Naive thymus-derived CD8-positive, alpha-beta T cell (primary cell): ENCODE measurements at regions not wholly inside any gene's neighbourhood (a gene's known extent, or its start where the extent isn't known, plus 50 kb on each side); places are given as distances from the start of the nearest gene placed in this dataset. TPM values are rescaled to one million over a fixed set of nuclear protein-coding genes. Genes with fewer than 3 reads are reported as not detected.
"Not testable (repeated sequence)": the region's sequence is repeated elsewhere in the genome, so short reads cannot be mapped to it uniquely, and the experiment has no call there.

Experiments
- ATAC-seq, 2 donors: fragments of 150-1000 bp; cut with Tn5 transposase in 1 of 2; sonication (Bioruptor Pico), chemical (Tn5 transposase) in 1 of 2; 1 replicate in 1 of 2; 2 replicates in 1 of 2; pipeline ENCODE4 v1.10.0; 2021; ENCODE audit warnings: mild to moderate bottlenecking in 2 of 2, moderate library complexity in 2 of 2
- POLR2A ChIA-PET: fragments of 350-600 bp; sonication (Branson Sonifier 250); formaldehyde crosslinking; loops from one replicate; lab custom pipeline; 2021; ENCODE audit warnings: antibody characterized with exemption; lab: Charles Lee
- DNase-seq, 10 donors: peaks; one replicate each; pipeline versions ENCODE4 v3.0.0 to v3.0.0-alpha.2; 2020 to 2022
- H3K27ac Mint-ChIP-seq, 10 donors: one replicate each; pipeline ENCODE4 v1.8.0; 2020 to 2022; ENCODE audit warnings: mild to moderate bottlenecking in 10 of 10, mixed read lengths in 10 of 10, moderate library complexity in 4 of 10, inconsistent platforms in 1 of 10
- H3K27me3 Mint-ChIP-seq, 5 donors: one replicate each; pipeline ENCODE4 v1.8.0; 2021 to 2022; ENCODE audit warnings: mixed read lengths in 5 of 5
- H3K36me3 Mint-ChIP-seq, 3 donors: one replicate each; pipeline ENCODE4 v1.8.0; 2020 to 2022; ENCODE audit warnings: mixed read lengths in 3 of 3, mild to moderate bottlenecking in 2 of 3, inconsistent platforms in 1 of 3
- H3K4me1 Mint-ChIP-seq, 4 donors: one replicate each; pipeline ENCODE4 v1.8.0; 2021 to 2022; ENCODE audit warnings: mixed read lengths in 4 of 4
- H3K4me3 Mint-ChIP-seq, 10 donors: one replicate each; pipeline ENCODE4 v1.8.0; 2020 to 2022; ENCODE audit warnings: mild to moderate bottlenecking in 10 of 10, mixed read lengths in 10 of 10, moderate library complexity in 6 of 10, inconsistent platforms in 1 of 10
- H3K9me3 Mint-ChIP-seq, 9 donors: one replicate each; pipeline ENCODE4 v1.8.0; 2020 to 2022; ENCODE audit warnings: mixed read lengths in 9 of 9, mild to moderate bottlenecking in 3 of 9, inconsistent platforms in 1 of 9, moderate library complexity in 1 of 9
- microRNA-seq: library from miRNA; unstranded; fragments of <30 nt; microRNA quantifications from one replicate; pipeline ENCODE4 v1.2.0, GENCODE V29; 2022; ENCODE audit warnings: borderline microRNAs expressed

GRCh38 chr21:23119491-23119890, 2121.3 kb downstream of the NCAM2 start:
- Mint-ChIP-seq H3K4me3 (no peak overlapping the region), H3K27ac (no peak overlapping the region), H3K9me3 (no peaks in the 10 kb centered on the region), H3K36me3 (no peaks in the 10 kb centered on the region), H3K27me3 (no peaks in the 10 kb centered on the region), H3K4me1 (no peaks in the 10 kb centered on the region)
- DNase-seq = no peak
- no peak for ATAC-seq
- POLR2A ChIA-PET = no interaction called here

GRCh38 chr21:23127973-23128372, 2129.8 kb downstream of the NCAM2 start:
- H3K36me3 Mint-ChIP-seq = no peaks in the 10 kb centered on the region
- no peak overlapping the region for H3K4me3 Mint-ChIP-seq
- DNase-seq (no peak), ATAC-seq (no peak)
- POLR2A ChIA-PET = no interaction called here
- H3K4me1 Mint-ChIP-seq = no peaks in the 10 kb centered on the region
- H3K27me3 Mint-ChIP-seq = no peaks in the 10 kb centered on the region
- peaks cover 0 to 2% (median 0%) of the 10 kb centered on the region in 9 donors for H3K9me3 Mint-ChIP-seq
- no peak overlapping the region for H3K27ac Mint-ChIP-seq

GRCh38 chr21:23130308-23130707, 2132.1 kb downstream of the NCAM2 start:
- Mint-ChIP-seq H3K4me1 (no peaks in the 10 kb centered on the region), H3K27ac (no peak overlapping the region), H3K27me3 (no peaks in the 10 kb centered on the region), H3K4me3 (no peak overlapping the region), H3K9me3 (peaks cover 0 to 6% (median 0%) of the 10 kb centered on the region in 9 donors), H3K36me3 (no peaks in the 10 kb centered on the region)
- no peak for DNase-seq
- no peak for ATAC-seq
- POLR2A ChIA-PET = no interaction called here

- no peak overlapping the region for H3K27ac Mint-ChIP-seq
- H3K27me3 Mint-ChIP-seq = no peaks in the 10 kb centered on the region
- no peaks in the 10 kb centered on the region for H3K36me3 Mint-ChIP-seq
- H3K4me3 Mint-ChIP-seq = no peak overlapping the region
- POLR2A ChIA-PET = no interaction called here
- H3K4me1 Mint-ChIP-seq = no peaks in the 10 kb centered on the region
- H3K9me3 Mint-ChIP-seq = peaks cover 0 to 6% (median 0%) of the 10 kb centered on the region in 9 donors
- DNase-seq (no peak), ATAC-seq (no peak)
Measured at GRCh38 chr21:23131177-23131576, 2133.0 kb downstream of the NCAM2 start.

- no peaks in the 10 kb centered on the region for H3K36me3 Mint-ChIP-seq
- POLR2A ChIA-PET = no interaction called here
- no peak overlapping the region for H3K27ac Mint-ChIP-seq
- ATAC-seq = no peak
- peaks cover 0 to 10% (median 0%) of the 10 kb centered on the region in 9 donors for H3K9me3 Mint-ChIP-seq
- no peaks in the 10 kb centered on the region for H3K4me1 Mint-ChIP-seq
- no peak overlapping the region for H3K4me3 Mint-ChIP-seq
- DNase-seq = no peak
- H3K27me3 Mint-ChIP-seq = no peaks in the 10 kb centered on the region
Measured at GRCh38 chr21:23138797-23139196, 2140.6 kb downstream of the NCAM2 start.

- H3K9me3 Mint-ChIP-seq = peaks cover 0 to 5% (median 0%) of the 10 kb centered on the region in 9 donors
- POLR2A ChIA-PET = no interaction called here
- ATAC-seq (no peak), DNase-seq (no peak)
- no peak overlapping the region for H3K27ac Mint-ChIP-seq
- H3K4me3 Mint-ChIP-seq = no peak overlapping the region
- H3K4me1 Mint-ChIP-seq = no peaks in the 10 kb centered on the region
- no peaks in the 10 kb centered on the region for H3K27me3 Mint-ChIP-seq
- H3K36me3 Mint-ChIP-seq = no peaks in the 10 kb centered on the region
Measured at GRCh38 chr21:23152130-23152529, 2153.9 kb downstream of the NCAM2 start.

- POLR2A ChIA-PET, H3K27me3 Mint-ChIP-seq, H3K4me3 Mint-ChIP-seq, ATAC-seq, H3K9me3 Mint-ChIP-seq, DNase-seq, H3K36me3 Mint-ChIP-seq, H3K27ac Mint-ChIP-seq, H3K4me1 Mint-ChIP-seq: not testable (repeated sequence)
Measured at GRCh38 chr21:23153842-23154241, 2155.6 kb downstream of the NCAM2 start.

- no peak for ATAC-seq
- no peaks in the 10 kb centered on the region for H3K27me3 Mint-ChIP-seq
- H3K27ac Mint-ChIP-seq = no peak overlapping the region
- H3K9me3 Mint-ChIP-seq = peaks cover 0 to 5% (median 0%) of the 10 kb centered on the region in 9 donors
- POLR2A ChIA-PET = no interaction called here
- H3K36me3 Mint-ChIP-seq = no peaks in the 10 kb centered on the region
- H3K4me1 Mint-ChIP-seq = no peaks in the 10 kb centered on the region
- H3K4me3 Mint-ChIP-seq = no peak overlapping the region
- DNase-seq = no peak
Measured at GRCh38 chr21:23155281-23155680, 2157.1 kb downstream of the NCAM2 start.

GRCh38 chr21:23160914-23161313, 2162.7 kb downstream of the NCAM2 start:
- H3K4me1 Mint-ChIP-seq = no peaks in the 10 kb centered on the region
- H3K4me3 Mint-ChIP-seq = no peak overlapping the region
- ATAC-seq (no peak), DNase-seq (no peak)
- no peaks in the 10 kb centered on the region for H3K36me3 Mint-ChIP-seq
- H3K27me3 Mint-ChIP-seq = no peaks in the 10 kb centered on the region
- H3K9me3 Mint-ChIP-seq = peaks cover 0 to 3% (median 0%) of the 10 kb centered on the region in 9 donors
- POLR2A ChIA-PET = no interaction called here
- no peak overlapping the region for H3K27ac Mint-ChIP-seq

- Mint-ChIP-seq H3K27me3 (no peaks in the 10 kb centered on the region), H3K4me3 (no peak overlapping the region), H3K9me3 (peaks cover 0 to 3% (median 0%) of the 10 kb centered on the region in 9 donors), H3K36me3 (no peaks in the 10 kb centered on the region), H3K27ac (no peak overlapping the region), H3K4me1 (no peaks in the 10 kb centered on the region)
- POLR2A ChIA-PET = no interaction called here
- DNase-seq = no peak
- ATAC-seq = no peak
Measured at GRCh38 chr21:23162198-23162946, 2164.2 kb downstream of the NCAM2 start.

Small RNAs in the stretch of these regions (microRNA-seq; reads per million reads assigned to microRNA genes)
- not detected for gene MIR6130
